ENCODE measurements at regions not wholly inside any gene's neighbourhood (a gene's known extent, or its start where the extent isn't known, plus 50 kb on each side); places are given as distances from the start of the nearest gene placed in this dataset.
"Not testable (repeated sequence)": the region's sequence is repeated elsewhere in the genome, so short reads cannot be mapped to it uniquely, and the experiment has no call there.

DNA sequence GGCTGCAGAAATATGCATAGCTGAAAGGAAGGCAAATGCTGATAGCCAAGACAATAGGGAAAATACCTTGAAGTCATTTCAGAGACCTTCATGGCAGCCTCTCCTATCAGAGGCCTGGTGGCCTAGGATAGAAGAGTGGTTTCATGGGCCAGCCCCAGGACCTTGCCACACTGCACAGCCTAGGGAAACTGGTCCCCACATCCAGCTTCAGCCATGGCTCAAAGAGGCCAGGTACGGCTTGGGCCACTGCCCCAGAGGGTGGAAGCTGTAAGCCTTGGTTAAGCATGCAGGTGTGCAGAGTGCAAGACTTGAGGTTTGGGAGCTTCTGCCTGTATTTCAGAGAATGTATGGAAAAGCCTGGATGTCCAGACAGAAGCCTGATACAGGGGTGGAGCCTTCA is 101.0 kb upstream of the KITLG start:
- no peaks in the 10 kb centered on the region for H4K20me1 ChIP-seq (ENCODE audit: insufficient read depth, low read length)
- H3K4me2 ChIP-seq (ENCODE audit: low read depth, low read length) = no peak overlapping the region
- no peak overlapping the region for H3K4me3 ChIP-seq (ENCODE audit: low read length)
- no peaks in the 10 kb centered on the region for H3K36me3 ChIP-seq (replicated peaks; ENCODE audit: insufficient read depth, low read length)
- no peak overlapping the region for H2AFZ ChIP-seq (ENCODE audit: low read length)
- TF ChIP-seq EZH2 (optimal IDR thresholded peaks at IDR 0.05; ENCODE audit: low read depth, low read length) = no peak
- no peak for TF ChIP-seq EZH2phosphoT487 (IDR thresholded peaks at IDR 0.05; ENCODE audit: low read length)
- TF ChIP-seq, protein P1, sequence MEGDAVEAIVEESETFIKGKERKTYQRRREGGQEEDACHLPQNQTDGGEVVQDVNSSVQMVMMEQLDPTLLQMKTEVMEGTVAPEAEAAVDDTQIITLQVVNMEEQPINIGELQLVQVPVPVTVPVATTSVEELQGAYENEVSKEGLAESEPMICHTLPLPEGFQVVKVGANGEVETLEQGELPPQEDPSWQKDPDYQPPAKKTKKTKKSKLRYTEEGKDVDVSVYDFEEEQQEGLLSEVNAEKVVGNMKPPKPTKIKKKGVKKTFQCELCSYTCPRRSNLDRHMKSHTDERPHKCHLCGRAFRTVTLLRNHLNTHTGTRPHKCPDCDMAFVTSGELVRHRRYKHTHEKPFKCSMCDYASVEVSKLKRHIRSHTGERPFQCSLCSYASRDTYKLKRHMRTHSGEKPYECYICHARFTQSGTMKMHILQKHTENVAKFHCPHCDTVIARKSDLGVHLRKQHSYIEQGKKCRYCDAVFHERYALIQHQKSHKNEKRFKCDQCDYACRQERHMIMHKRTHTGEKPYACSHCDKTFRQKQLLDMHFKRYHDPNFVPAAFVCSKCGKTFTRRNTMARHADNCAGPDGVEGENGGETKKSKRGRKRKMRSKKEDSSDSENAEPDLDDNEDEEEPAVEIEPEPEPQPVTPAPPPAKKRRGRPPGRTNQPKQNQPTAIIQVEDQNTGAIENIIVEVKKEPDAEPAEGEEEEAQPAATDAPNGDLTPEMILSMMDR (IDR thresholded peaks at IDR 0.05; ENCODE audit: low read length) = no peak
- H3K9ac ChIP-seq (ENCODE audit: low read length) = no peak overlapping the region
- no peak for DNase-seq
- no peak overlapping the region for H3K27ac ChIP-seq (ENCODE audit: low read length)
- no peaks in the 10 kb centered on the region for H3K4me1 ChIP-seq (ENCODE audit: low read length)
- no peaks in the 10 kb centered on the region for H3K9me3 ChIP-seq (replicated peaks; ENCODE audit: insufficient read depth, low read length)
- no peaks in the 10 kb centered on the region for H3K27me3 ChIP-seq (replicated peaks; ENCODE audit: insufficient read depth, low read length)
- H3K79me2 ChIP-seq (ENCODE audit: low read length) = no peaks in the 10 kb centered on the region
- no peaks in the 10 kb centered on the region for H3K9me2 ChIP-seq (replicated peaks; ENCODE audit: insufficient read depth, low read length)
- no peaks in the 10 kb centered on the region for H3F3A ChIP-seq (ENCODE audit: insufficient read depth, low read length)

DNA sequence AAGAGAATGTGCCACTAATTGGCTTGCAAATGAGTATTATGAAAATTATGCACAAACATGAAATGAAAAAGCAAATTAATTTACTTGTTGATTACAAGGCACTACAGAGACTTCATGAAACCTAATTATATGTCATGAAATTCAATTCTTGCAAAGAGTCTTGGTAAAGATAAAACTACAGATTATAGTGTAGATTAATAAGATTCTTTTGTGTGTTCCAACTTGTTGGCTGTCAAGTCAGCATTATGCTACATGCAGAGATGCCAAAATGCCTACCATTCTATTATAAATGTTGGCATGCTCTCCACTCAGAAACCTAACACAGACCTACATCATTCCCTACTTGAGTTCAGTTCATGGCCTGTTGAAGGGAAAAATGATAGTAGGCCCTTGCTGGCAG is 97.2 kb upstream of the KITLG start:
- no peak for DNase-seq
- Histone ChIP-seq H3K9me2 (replicated peaks; ENCODE audit: insufficient read depth, low read length) (no peaks in the 10 kb centered on the region), H4K20me1 (ENCODE audit: insufficient read depth, low read length) (no peaks in the 10 kb centered on the region), H3K36me3 (replicated peaks; ENCODE audit: insufficient read depth, low read length) (no peaks in the 10 kb centered on the region), H3K4me1 (ENCODE audit: low read length) (no peaks in the 10 kb centered on the region), H3K27me3 (replicated peaks; ENCODE audit: insufficient read depth, low read length) (no peaks in the 10 kb centered on the region), H3K4me3 (ENCODE audit: low read length) (no peak overlapping the region), H3K79me2 (ENCODE audit: low read length) (no peaks in the 10 kb centered on the region), H3K9ac (ENCODE audit: low read length) (no peak overlapping the region), H3K9me3 (replicated peaks; ENCODE audit: insufficient read depth, low read length) (no peaks in the 10 kb centered on the region), H3F3A (ENCODE audit: insufficient read depth, low read length) (no peaks in the 10 kb centered on the region), H3K4me2 (ENCODE audit: low read depth, low read length) (no peak overlapping the region), H3K27ac (ENCODE audit: low read length) (no peak overlapping the region), H2AFZ (ENCODE audit: low read length) (no peak overlapping the region)
- TF ChIP-seq, protein P1 (IDR thresholded peaks at IDR 0.05; ENCODE audit: low read length) = no peak
- TF ChIP-seq EZH2 (optimal IDR thresholded peaks at IDR 0.05; ENCODE audit: low read depth, low read length) = no peak

DNA sequence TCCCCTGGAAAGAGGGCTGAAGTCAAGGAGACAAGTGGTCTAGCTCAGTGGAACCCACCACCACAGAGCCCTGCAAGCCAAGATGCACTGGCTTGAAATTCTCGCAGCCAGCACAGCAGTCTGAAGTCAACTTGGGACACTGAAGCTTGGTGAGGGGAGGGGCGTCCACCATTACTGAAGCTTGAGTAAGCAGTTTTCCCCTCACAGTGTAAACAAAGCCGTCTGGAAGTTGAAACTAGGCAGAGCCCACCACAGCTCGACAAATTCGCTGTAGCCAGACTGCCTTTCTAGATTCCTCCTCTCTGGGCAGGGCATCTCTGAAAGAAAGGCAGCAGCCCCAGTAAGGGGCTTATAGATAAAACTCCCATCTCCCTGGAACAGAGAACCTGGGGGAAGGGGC is 87.3 kb upstream of the KITLG start:
- H3K27me3 ChIP-seq (replicated peaks; ENCODE audit: insufficient read depth, low read length); H3F3A ChIP-seq (ENCODE audit: insufficient read depth, low read length); H3K4me2 ChIP-seq (ENCODE audit: low read depth, low read length); H3K79me2 ChIP-seq (ENCODE audit: low read length); H3K36me3 ChIP-seq (replicated peaks; ENCODE audit: insufficient read depth, low read length); DNase-seq; H2AFZ ChIP-seq (ENCODE audit: low read length); H3K4me1 ChIP-seq (ENCODE audit: low read length); H3K4me3 ChIP-seq (ENCODE audit: low read length); H3K9me3 ChIP-seq (replicated peaks; ENCODE audit: insufficient read depth, low read length); H3K27ac ChIP-seq (ENCODE audit: low read length); H4K20me1 ChIP-seq (ENCODE audit: insufficient read depth, low read length); H3K9ac ChIP-seq (ENCODE audit: low read length); H3K9me2 ChIP-seq (replicated peaks; ENCODE audit: insufficient read depth, low read length): not testable (repeated sequence)

DNA sequence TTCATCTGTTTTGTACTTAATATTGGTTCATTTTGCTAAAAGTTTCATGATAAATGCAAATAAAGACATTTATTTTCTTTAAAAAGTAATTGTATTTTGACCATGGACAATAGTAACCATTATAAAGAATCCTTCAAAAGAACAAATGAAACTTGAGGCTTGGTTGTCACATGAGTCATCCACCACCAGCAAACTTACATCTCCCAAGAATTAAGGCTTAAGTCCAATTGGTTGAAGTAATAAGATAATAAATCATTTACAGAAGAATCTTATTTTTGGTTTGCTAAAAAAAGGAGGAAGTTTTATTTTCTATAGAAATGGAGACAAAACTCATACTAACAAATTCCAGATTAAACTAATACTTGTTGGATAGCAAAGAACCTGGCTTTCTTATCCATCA is 84.8 kb upstream of the KITLG start:
- Histone ChIP-seq H3K36me3 (replicated peaks; ENCODE audit: insufficient read depth, low read length) (no peaks in the 10 kb centered on the region), H3K9me3 (replicated peaks; ENCODE audit: insufficient read depth, low read length) (no peaks in the 10 kb centered on the region), H3K4me2 (ENCODE audit: low read depth, low read length) (no peak overlapping the region), H3F3A (ENCODE audit: insufficient read depth, low read length) (no peaks in the 10 kb centered on the region), H3K79me2 (ENCODE audit: low read length) (no peaks in the 10 kb centered on the region), H3K4me1 (ENCODE audit: low read length) (no peaks in the 10 kb centered on the region), H2AFZ (ENCODE audit: low read length) (no peak overlapping the region), H3K27ac (ENCODE audit: low read length) (no peak overlapping the region), H3K4me3 (ENCODE audit: low read length) (no peak overlapping the region), H3K27me3 (replicated peaks; ENCODE audit: insufficient read depth, low read length) (no peaks in the 10 kb centered on the region), H4K20me1 (ENCODE audit: insufficient read depth, low read length) (no peaks in the 10 kb centered on the region; the same call in 1 of the 2 replicates), H3K9me2 (replicated peaks; ENCODE audit: insufficient read depth, low read length) (no peaks in the 10 kb centered on the region), H3K9ac (ENCODE audit: low read length) (no peak overlapping the region)
- DNase-seq = no peak
- TF ChIP-seq EZH2phosphoT487 (IDR thresholded peaks at IDR 0.05; ENCODE audit: low read length) (no peak), EZH2 (optimal IDR thresholded peaks at IDR 0.05; ENCODE audit: low read depth, low read length) (no peak)
- TF ChIP-seq, protein P1 (IDR thresholded peaks at IDR 0.05; ENCODE audit: low read length) = no peak

Measured in MM.1S (cell line).